Right cardiac atrium (tissue), 5 donors: ENCODE measurements at regions not wholly inside any gene's neighbourhood (a gene's known extent, or its start where the extent isn't known, plus 50 kb on each side); places are given as distances from the start of the nearest gene placed in this dataset.

Source experiments
- ATAC-seq, 2 donors: fragments of 200-7000 bp; cut with Tn5 transposase; one replicate each; pipeline versions ENCODE4 v1.8.0 to v1.9.1; 2020; ENCODE audit warnings: moderate library complexity in 2 of 2, mild to moderate bottlenecking in 1 of 2
- DNase-seq, 3 donors: peaks; one replicate each; pipeline ENCODE4 v3.0.0-alpha.2; 2020
- H3K27ac ChIP-seq: one replicate; pipeline ENCODE4 v1.5.1; 2013; ENCODE audit warnings: mild to moderate bottlenecking, low read length, control low read depth, moderate library complexity
- H3K27me3 ChIP-seq: one replicate; pipeline ENCODE4 v1.6.1; 2013; ENCODE audit not compliant: control insufficient read depth, insufficient read depth
- H3K4me1 ChIP-seq: one replicate; pipeline ENCODE4 v1.6.1; 2013; ENCODE audit warnings: low read length; ENCODE audit not compliant: control insufficient read depth, insufficient read depth
- H3K4me3 ChIP-seq: one replicate; pipeline ENCODE4 v1.5.1; 2013; ENCODE audit warnings: low read length, control low read depth
- H3K9me3 ChIP-seq: one replicate; pipeline ENCODE4 v1.6.1; 2013; ENCODE audit warnings: low read length; ENCODE audit not compliant: control insufficient read depth
- WGBS: extraction: QIAGEN DNeasy Blood & Tissue Kit; methylation state at CpG from one replicate; pipeline ENCODE4 v1.1.7; 2013; 5-methylcytosine and 5-hydroxymethylcytosine counted together
- intact Hi-C, 4 donors: fragments of 100-400 bp; cut with DNase I; formaldehyde crosslinking; loops; one replicate each; pipeline versions ENCODE4 v1.11.0 to v1.14.0; 2022 to 2023
- donor health status: healthy with polysubstance abuse.
- donor health status: DM: no; HTN: yes; CAD: no.
- donor health status: DM: no; HTN: no; CAD: no.
- donor health status: DM: no; HTN: yes; CAD: no; lungs with severe emphysema.
- donor health status: DM: yes; HTN: yes; CAD: no.

GRCh38 chr4:125749354-125749753 lies 434.6 kb downstream of the FAT4 start:
- no peak for ATAC-seq
- DNase-seq, result no peak
- Histone ChIP-seq H3K9me3 (no peaks in the 10 kb centered on the region), H3K4me1 (no peaks in the 10 kb centered on the region), H3K27ac (no peak overlapping the region), H3K27me3 (no peaks in the 10 kb centered on the region), H3K4me3 (no peak overlapping the region)
- intact Hi-C loops, result no loop called here

- no peaks in the 10 kb centered on the region for H3K27me3 ChIP-seq
- DNase-seq, result no peak
- H3K4me1 ChIP-seq, result no peaks in the 10 kb centered on the region
- H3K4me3 ChIP-seq, result no peak overlapping the region
- ATAC-seq, result peak in 1 of 2 donors; percentile 76
- WGBS, result 87% methylated on average over 1 of the region's 1 CpG
- intact Hi-C loops, result loop anchor here in 3 of 4 donors (5.0 kb wide), 1 partner anchor 438 kb away; the partner anchor contains the start of gene FAT4 (in 3 of the 3)
- H3K27ac ChIP-seq, result no peak overlapping the region
- no peaks in the 10 kb centered on the region for H3K9me3 ChIP-seq
These were observed 435.6 kb downstream of the FAT4 start for GRCh38 chr4:125750399-125750798.

GRCh38 chr4:125750828-125751466 lies 436.2 kb downstream of the FAT4 start:
- Histone ChIP-seq H3K4me3 (no peak overlapping the region), H3K4me1 (no peaks in the 10 kb centered on the region), H3K9me3 (no peaks in the 10 kb centered on the region), H3K27me3 (no peaks in the 10 kb centered on the region), H3K27ac (no peak overlapping the region)
- ATAC-seq (peak; percentile 95 to 98), DNase-seq (peak; percentile 32 to 60 (median 44))
- intact Hi-C loops, result loop anchor here in 3 of 4 donors (5.0 kb wide), 1 partner anchor 439 kb away; the partner anchor contains the start of gene FAT4 (in 3 of the 3)
- WGBS, result 27% methylated on average over 6 of the region's 6 CpGs

DNA sequence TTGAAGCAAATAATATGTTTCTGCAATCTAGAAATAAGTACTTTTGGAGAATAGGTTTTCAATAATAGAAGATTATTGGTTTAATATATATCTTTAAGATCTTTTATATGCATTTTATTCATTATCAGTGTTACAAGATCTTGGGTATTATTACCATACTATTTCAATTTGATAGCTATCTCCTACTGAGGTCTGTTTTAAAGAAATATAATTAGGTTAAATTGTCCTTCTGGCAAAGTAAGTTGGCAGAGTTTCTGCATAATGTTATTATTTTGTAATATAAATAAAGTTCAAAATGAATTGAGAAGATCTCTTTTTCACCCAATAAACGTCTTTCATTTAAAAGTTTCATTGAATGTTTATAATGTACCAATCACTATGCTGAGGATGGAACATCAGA lies 443.7 kb downstream of the FAT4 start:
- Histone ChIP-seq H3K27ac (no peak overlapping the region), H3K4me3 (no peak overlapping the region), H3K27me3 (no peaks in the 10 kb centered on the region), H3K4me1 (no peaks in the 10 kb centered on the region), H3K9me3 (no peaks in the 10 kb centered on the region)
- intact Hi-C loops, result no loop called here
- DNase-seq (no peak), ATAC-seq (no peak)
- 81% methylated on average over 1 of the region's 1 CpG for WGBS

GRCh38 chr4:125760201-125760819 lies 445.6 kb downstream of the FAT4 start:
- Histone ChIP-seq H3K27ac (no peak overlapping the region), H3K27me3 (no peaks in the 10 kb centered on the region), H3K4me1 (no peaks in the 10 kb centered on the region), H3K4me3 (no peak overlapping the region), H3K9me3 (no peaks in the 10 kb centered on the region)
- ATAC-seq (no peak), DNase-seq (no peak)
- WGBS, result 92% methylated on average over 2 of the region's 2 CpGs
- intact Hi-C loops, result no loop called here

- WGBS, result 86% methylated on average over 3 of the region's 3 CpGs
- ATAC-seq (no peak), DNase-seq (no peak)
- Histone ChIP-seq H3K27ac (no peak overlapping the region), H3K4me1 (no peaks in the 10 kb centered on the region), H3K4me3 (no peak overlapping the region), H3K27me3 (no peaks in the 10 kb centered on the region), H3K9me3 (no peaks in the 10 kb centered on the region)
- intact Hi-C loops, result no loop called here
These were observed 446.2 kb downstream of the FAT4 start for GRCh38 chr4:125760956-125761355.

DNA sequence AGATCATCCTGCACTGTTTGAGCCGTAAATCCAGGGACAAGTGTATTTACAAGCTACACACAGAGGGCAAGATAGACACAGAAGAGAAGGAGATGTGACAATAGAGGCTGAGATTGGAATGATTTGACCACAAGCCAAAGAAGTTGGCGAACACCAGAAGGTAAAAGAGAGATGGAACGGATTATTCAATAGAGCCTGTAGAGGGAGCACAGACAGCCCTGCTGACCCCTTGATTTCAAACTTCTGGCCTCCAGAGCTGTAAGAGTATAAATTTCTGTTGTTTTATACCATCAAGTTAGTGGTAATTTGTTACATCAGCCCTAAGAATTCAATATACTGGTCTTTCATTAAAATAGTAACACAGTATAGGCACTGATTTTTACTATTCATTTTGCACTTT lies 447.8 kb downstream of the FAT4 start:
- 61% methylated on average over 3 of the region's 3 CpGs for WGBS
- no peaks in the 10 kb centered on the region for H3K4me1 ChIP-seq
- no peak for DNase-seq
- no peaks in the 10 kb centered on the region for H3K9me3 ChIP-seq
- H3K27me3 ChIP-seq, result no peaks in the 10 kb centered on the region
- intact Hi-C loops, result no loop called here
- H3K4me3 ChIP-seq, result no peak overlapping the region
- no peak for ATAC-seq
- no peak overlapping the region for H3K27ac ChIP-seq

GRCh38 chr4:125765941-125766340 lies 451.2 kb downstream of the FAT4 start:
- H3K27me3 ChIP-seq, result no peaks in the 10 kb centered on the region
- intact Hi-C loops, result no loop called here
- H3K4me1 ChIP-seq, result no peaks in the 10 kb centered on the region
- no peaks in the 10 kb centered on the region for H3K9me3 ChIP-seq
- DNase-seq (no peak), ATAC-seq (no peak)
- H3K4me3 ChIP-seq, result no peak overlapping the region
- H3K27ac ChIP-seq, result no peak overlapping the region

DNA sequence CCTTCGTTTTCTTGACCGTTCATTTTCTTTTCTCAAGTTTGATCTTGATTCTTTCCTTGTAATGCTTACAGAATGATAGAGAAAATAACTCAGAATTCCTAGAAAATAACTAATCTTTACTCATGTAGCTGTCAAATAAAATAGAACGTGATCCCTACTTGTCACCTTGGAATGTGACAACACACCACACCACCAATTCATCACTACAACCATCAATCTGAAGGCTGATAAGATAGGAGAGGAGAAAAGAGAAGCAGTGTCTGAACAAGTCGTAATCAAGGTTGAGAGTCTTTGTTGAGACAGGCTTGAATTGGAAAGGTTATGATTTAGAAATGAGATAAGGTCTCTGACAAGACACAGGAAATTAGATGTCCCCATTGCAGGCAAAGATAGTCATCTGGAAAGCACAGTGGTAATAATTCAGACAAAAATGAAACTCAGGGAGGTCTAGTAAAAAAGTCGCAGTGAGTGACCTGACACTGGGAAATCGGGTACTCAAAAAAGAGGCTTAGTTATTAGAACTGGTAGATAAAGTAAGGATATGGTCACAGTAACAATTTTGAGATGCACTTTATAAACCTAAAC lies 456.2 kb downstream of the FAT4 start:
- no peak for ATAC-seq
- Histone ChIP-seq H3K27ac (no peak overlapping the region), H3K27me3 (no peaks in the 10 kb centered on the region), H3K4me1 (no peaks in the 10 kb centered on the region), H3K9me3 (no peaks in the 10 kb centered on the region), H3K4me3 (no peak overlapping the region)
- intact Hi-C loops, result no loop called here
- no peak for DNase-seq
- 78% methylated on average over 6 of the region's 6 CpGs for WGBS

DNA sequence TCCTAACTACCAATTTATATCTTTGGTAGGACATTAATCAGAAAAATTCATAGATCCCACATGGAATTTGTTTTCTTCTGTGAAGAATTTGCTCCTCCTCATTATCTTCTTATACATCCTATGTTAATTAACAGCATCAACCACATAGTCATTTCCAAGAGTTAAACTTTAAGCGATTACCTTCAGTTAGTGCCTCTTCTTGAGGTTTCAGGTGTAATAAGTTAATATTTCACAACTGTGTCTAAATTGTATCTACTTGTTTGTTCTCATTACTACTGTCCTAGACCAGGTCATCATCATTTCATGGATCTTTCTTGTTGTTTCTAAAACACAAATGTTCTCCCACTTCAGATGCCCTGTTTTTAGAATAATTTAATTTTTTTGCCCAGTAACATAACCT lies 457.9 kb downstream of the FAT4 start:
- DNase-seq (no peak), ATAC-seq (no peak)
- H3K27me3 ChIP-seq, result no peaks in the 10 kb centered on the region
- H3K4me3 ChIP-seq, result no peak overlapping the region
- no peak overlapping the region for H3K27ac ChIP-seq
- WGBS, result 99% methylated on average over 1 of the region's 1 CpG
- H3K9me3 ChIP-seq, result no peaks in the 10 kb centered on the region
- no peaks in the 10 kb centered on the region for H3K4me1 ChIP-seq
- intact Hi-C loops, result no loop called here

- Histone ChIP-seq H3K27me3 (no peaks in the 10 kb centered on the region), H3K27ac (no peak overlapping the region), H3K4me3 (no peak overlapping the region), H3K4me1 (no peaks in the 10 kb centered on the region), H3K9me3 (no peaks in the 10 kb centered on the region)
- intact Hi-C loops, result no loop called here
- DNase-seq (no peak), ATAC-seq (no peak)
- WGBS, result 64% methylated on average over 1 of the region's 1 CpG
These were observed 458.7 kb downstream of the FAT4 start for GRCh38 chr4:125773502-125773901.
